Kidney (tissue), 13 donors: ENCODE measurements at regions not wholly inside any gene's neighbourhood (a gene's known extent, or its start where the extent isn't known, plus 50 kb on each side); places are given as distances from the start of the nearest gene placed in this dataset.

Source experiments
- DNase-seq, 5 donors: peaks; one replicate each; pipeline ENCODE4 v3.0.0-alpha.2; 2013 to 2020
- FAIRE-seq: peaks from 2 replicates; lab custom pipeline; 2012; peaks lifted over from hg19 to GRCh38; lab: Jason Lieb, UNC
- H3K27ac ChIP-seq, 2 donors: one replicate each; pipeline ENCODE4 v1.7.0; 2013; ENCODE audit warnings: low read depth in 2 of 2, low read length in 2 of 2, inconsistent platforms in 1 of 2
- H3K27me3 ChIP-seq: one replicate; pipeline ENCODE4 v1.7.1; 2013; ENCODE audit warnings: low read length, inconsistent platforms; ENCODE audit not compliant: control insufficient read depth, insufficient read depth
- H3K36me3 ChIP-seq, 3 donors: one replicate each; pipeline versions ENCODE4 v1.7.0 to v1.7.1; 2013; ENCODE audit warnings: low read length in 3 of 3, control low read depth in 1 of 3, inconsistent platforms in 1 of 3; ENCODE audit not compliant: insufficient read depth in 3 of 3, control insufficient read depth in 2 of 3
- H3K4me1 ChIP-seq, 3 donors: one replicate each; pipeline versions ENCODE4 v1.7.0 to v1.7.1; 2013; ENCODE audit warnings: low read length in 3 of 3, inconsistent platforms in 1 of 3, low read depth in 1 of 3; ENCODE audit not compliant: control insufficient read depth in 2 of 3, insufficient read depth in 2 of 3
- H3K4me3 ChIP-seq, 3 donors: one replicate each; pipeline versions ENCODE4 v1.7.0 to v1.8.1; 2013; ENCODE audit warnings: low read length in 3 of 3, control low read depth in 1 of 3, inconsistent platforms in 1 of 3
- H3K9ac ChIP-seq, 3 donors: one replicate each; pipeline versions ENCODE4 v1.7.0 to v1.7.1; 2013; ENCODE audit warnings: low read length in 3 of 3, control low read depth in 1 of 3, inconsistent platforms in 1 of 3
- H3K9me3 ChIP-seq, 3 donors: one replicate each; pipeline versions ENCODE4 v1.7.0 to v1.7.1; 2013; ENCODE audit warnings: low read length in 3 of 3, control low read depth in 1 of 3, inconsistent platforms in 1 of 3; ENCODE audit not compliant: control insufficient read depth in 2 of 3, insufficient read depth in 1 of 3
- CTCF ChIP-seq: IDR thresholded peaks from 3 replicates; pipeline ENCODE4 v1.5.1; 2012; ENCODE audit warnings: mild to moderate bottlenecking, moderate library complexity, borderline replicate concordance; ENCODE audit not compliant: insufficient read depth; ENCODE audit errors: extremely low read depth
- intact Hi-C: fragments of 100-400 bp; cut with DNase I; formaldehyde crosslinking; loops from one replicate; pipeline ENCODE4 v1.11.1; 2022
- donor health status: control.
- donor health status: control.
- donor health status: control.
- donor health status: control.
- donor health status: control.
- donor health status: DM: yes; HTN: yes; CAD: no.
- donor health status: Normal renal cell carcinoma (clear cell type).

DNA sequence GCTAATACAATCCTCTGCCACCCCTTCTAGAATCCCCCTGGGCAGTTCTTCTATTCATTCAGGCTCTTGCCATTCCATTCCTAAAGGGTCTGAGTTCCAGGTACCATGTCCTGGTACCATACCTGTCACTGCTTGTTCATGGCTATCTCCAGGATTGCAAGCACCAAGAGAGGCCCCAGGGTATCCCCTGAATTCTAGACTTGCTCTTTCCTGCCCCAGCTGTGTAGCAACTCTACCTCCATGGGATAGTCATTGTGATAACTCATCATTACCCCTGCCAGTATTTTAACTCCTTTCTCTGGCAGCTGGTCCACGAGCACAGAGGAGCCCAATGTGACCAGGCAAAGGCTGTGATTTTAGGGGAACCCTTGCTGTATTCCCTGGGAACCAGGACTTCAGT, 143.7 kb upstream of the CDH5 start:
- TF ChIP-seq CTCF, result no peak
- no peak for FAIRE-seq

DNA sequence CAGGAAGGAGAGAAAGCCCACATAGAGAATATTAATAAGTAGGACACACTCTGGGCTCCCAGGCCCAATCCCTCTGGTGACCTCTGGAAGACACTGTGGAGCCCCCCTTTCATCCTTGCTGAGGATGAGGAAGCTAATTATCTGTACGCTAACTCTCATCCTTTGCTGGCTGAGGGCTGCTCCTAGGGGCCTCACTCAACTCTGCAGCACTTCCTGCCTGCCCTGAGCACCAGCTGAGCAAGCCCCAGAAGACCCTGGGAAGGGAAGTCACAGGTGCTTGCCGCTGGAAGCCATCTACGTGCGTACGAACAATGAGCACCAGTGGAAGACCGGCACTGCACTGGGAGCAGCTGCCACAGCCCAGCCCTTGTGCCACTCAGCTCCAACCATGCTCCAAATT, 145.8 kb upstream of the CDH5 start:
- Histone ChIP-seq H3K9ac (no peak overlapping the region), H3K4me1 (no peaks in the 10 kb centered on the region), H3K4me3 (no peak overlapping the region), H3K36me3 (no peaks in the 10 kb centered on the region), H3K27me3 (no peaks in the 10 kb centered on the region), H3K9me3 (no peaks in the 10 kb centered on the region), H3K27ac (no peak overlapping the region)
- DNase-seq (no peak), FAIRE-seq (no peak)
- no peak for TF ChIP-seq CTCF
- intact Hi-C loops, result no loop called here

More for the DNA sequence above, 143.7 kb upstream of the CDH5 start:
- intact Hi-C loops, result no loop called here
- Histone ChIP-seq H3K4me3 (no peak overlapping the region), H3K4me1 (no peaks in the 10 kb centered on the region), H3K27me3 (no peaks in the 10 kb centered on the region), H3K36me3 (no peaks in the 10 kb centered on the region), H3K9me3 (no peaks in the 10 kb centered on the region), H3K27ac (no peak overlapping the region), H3K9ac (no peak overlapping the region)
- no peak for DNase-seq

- Histone ChIP-seq H3K9me3 (no peaks in the 10 kb centered on the region), H3K27me3 (no peaks in the 10 kb centered on the region), H3K9ac (no peak overlapping the region), H3K27ac (no peak overlapping the region), H3K4me1 (no peaks in the 10 kb centered on the region), H3K4me3 (no peak overlapping the region), H3K36me3 (no peaks in the 10 kb centered on the region)
- intact Hi-C loops, result no loop called here
- DNase-seq (no peak), FAIRE-seq (no peak)
- no peak for TF ChIP-seq CTCF
Observed at GRCh38 chr16:66219491-66219890, 147.0 kb upstream of the CDH5 start.

DNA sequence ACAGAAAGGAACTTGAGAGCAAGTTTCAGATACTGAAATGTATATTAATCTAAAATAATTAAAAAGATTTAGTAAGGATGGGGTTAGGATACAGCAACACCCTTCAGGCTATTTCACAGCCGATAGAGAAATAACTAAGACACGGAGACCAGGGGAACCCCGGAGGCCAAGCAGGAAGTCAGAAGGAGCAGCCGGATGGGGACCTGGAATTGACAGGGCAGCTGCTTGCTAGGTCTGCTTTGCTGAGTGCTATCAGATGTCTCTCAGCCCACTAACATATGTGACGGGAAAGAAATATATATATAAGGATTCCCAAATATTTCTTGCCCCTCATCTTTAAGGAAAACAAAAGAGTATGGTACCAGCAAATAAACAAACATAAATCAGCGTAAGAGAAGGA, 154.1 kb upstream of the CDH5 start:
- intact Hi-C loops, result no loop called here
- Histone ChIP-seq H3K27me3 (no peaks in the 10 kb centered on the region), H3K27ac (no peak overlapping the region), H3K36me3 (no peaks in the 10 kb centered on the region), H3K4me3 (no peak overlapping the region), H3K9ac (no peak overlapping the region), H3K4me1 (no peaks in the 10 kb centered on the region), H3K9me3 (no peaks in the 10 kb centered on the region)
- FAIRE-seq (no peak), DNase-seq (no peak)
- no peak for TF ChIP-seq CTCF
